ENCODE measurements at regions not wholly inside any gene's neighbourhood (a gene's known extent, or its start where the extent isn't known, plus 50 kb on each side); places are given as distances from the start of the nearest gene placed in this dataset.

DNA sequence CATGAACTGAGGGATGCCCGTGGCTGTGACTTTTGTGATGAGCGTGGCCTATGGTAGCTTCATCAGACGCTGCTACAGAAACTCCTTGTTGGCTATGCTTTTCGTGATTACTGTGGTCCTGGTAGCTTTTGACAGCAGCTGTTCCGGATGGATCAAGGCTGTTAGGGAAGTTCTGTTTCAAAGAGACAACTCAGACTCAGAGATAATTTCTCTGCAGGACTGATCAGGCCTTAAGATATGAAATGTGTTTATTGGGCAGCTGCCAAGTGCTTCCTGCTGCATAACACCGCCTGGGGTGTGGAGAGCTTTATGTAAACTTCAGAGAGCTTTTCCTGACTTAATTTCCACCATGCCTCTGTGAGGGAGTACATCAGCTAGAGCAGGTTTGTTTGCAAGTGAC lies 243.8 kb downstream of the TSN start:
- Histone ChIP-seq H3K4me2 (ENCODE audit: insufficient read depth in 1 of 2, low read depth in 2 of 2, low read length in 2 of 2) (no peak overlapping the region), H3K18ac (ENCODE audit: extremely low read depth, low read length) (no peak overlapping the region), H2AFZ (ENCODE audit: low read length) (no peak overlapping the region), H4K8ac (ENCODE audit: extremely low read depth, insufficient read depth, low read length) (no peak overlapping the region), H3K27me3 (replicated peaks in 1 of 4; ENCODE audit: control insufficient read depth in 3 of 4, extremely low read depth in 1 of 4, insufficient read depth in 3 of 4, low read length in 3 of 4) (no peaks in the 10 kb centered on the region), H3K27ac (ENCODE audit: low read depth, low read length) (no peak overlapping the region), H3K79me2 (ENCODE audit: control insufficient read depth in 1 of 2, insufficient read depth in 2 of 2, low read length in 2 of 2) (no peaks in the 10 kb centered on the region), H3K9ac (replicated peaks in 1 of 4; ENCODE audit: extremely low read depth in 1 of 4, low read depth in 3 of 4, low read length in 3 of 4) (no peak overlapping the region), H3K36me3 (ENCODE audit: control insufficient read depth in 2 of 4, insufficient read depth in 4 of 4, low read length in 3 of 4) (no peaks in the 10 kb centered on the region), H3K4ac (replicated peaks; ENCODE audit: insufficient read length, low read depth, low read length) (no peak overlapping the region), H3K9me3 (ENCODE audit: insufficient read depth in 2 of 2, low read depth in 1 of 2, low read length in 1 of 2) (0 out of 4 replicates have a peak, but pooled peaks cover 0 to 3% of the 10 kb centered on the region in 2 experiments), H3K79me1 (ENCODE audit: low read depth, low read length) (no peaks in the 10 kb centered on the region), H3K4me1 (replicated peaks in 1 of 4; ENCODE audit: control insufficient read depth in 3 of 4, insufficient read depth in 4 of 4, low read length in 3 of 4) (no peaks in the 10 kb centered on the region), H3K23me2 (ENCODE audit: low read depth, low read length) (no peaks in the 10 kb centered on the region), H2BK15ac (ENCODE audit: low read length) (no peak overlapping the region), H3K56ac (replicated peaks; ENCODE audit: insufficient read length, low read depth, low read length) (no peak overlapping the region), H2BK12ac (ENCODE audit: low read depth, low read length) (no peak overlapping the region), H2AK5ac (ENCODE audit: low read depth, low read length) (no peak overlapping the region), H2BK5ac (ENCODE audit: low read depth, low read length) (no peak overlapping the region), H4K5ac (ENCODE audit: insufficient read length, low read depth, low read length) (no peak overlapping the region), H3K4me3 (ENCODE audit: extremely low read depth in 1 of 4, insufficient read depth in 2 of 4, low read depth in 3 of 4, low read length in 4 of 4) (no peak overlapping the region), H4K91ac (replicated peaks; ENCODE audit: insufficient read length, low read length) (no peak overlapping the region), H4K20me1 (replicated peaks in 1 of 2; ENCODE audit: control insufficient read depth in 1 of 2, insufficient read depth in 2 of 2, low read length in 2 of 2) (no peaks in the 10 kb centered on the region), H2BK20ac (ENCODE audit: low read length) (no peak overlapping the region), H3K23ac (ENCODE audit: insufficient read length) (no peak overlapping the region), H3K14ac (ENCODE audit: insufficient read length) (no peak overlapping the region), H2BK120ac (replicated peaks; ENCODE audit: low read depth, low read length) (no peak overlapping the region)
- FAIRE-seq (no peak), DNase-seq (ENCODE audit: low read depth in 1 of 2, low spot score in 2 of 2) (peak in 1 of 2 experiments; percentile 23)
- WGBS, 2 experiments (ENCODE audit: extremely low coverage in 1 of 2, insufficient coverage in 1 of 2, insufficient read length in 1 of 2, insufficient replicate concordance in 2 of 2, low coverage in 1 of 2, low lambda C conversion rate in 2 of 2, missing lambda C conversion rate in 1 of 2), result 84% methylated on average over 6 of the region's 6 CpGs; no CpG with 5 or more reads in 1 of the 2 experiments
- ChIA-PET POLR2A (ENCODE audit: partially characterized antibody) (no interaction called here), CTCF (ENCODE audit: partially characterized antibody) (interaction anchor here (0.9 to 2.3 kb wide), 3 partner anchors 23 to 214 kb away, joined by 3 to 6 read pairs (median 3); no protein-coding TSS in a partner anchor)
- TF ChIP-seq KDM1A (IDR thresholded peaks at IDR 0.05; ENCODE audit: borderline replicate concordance, low read length), result no peak
